Thyroid gland (tissue), 4 donors: ENCODE measurements at regions not wholly inside any gene's neighbourhood (a gene's known extent, or its start where the extent isn't known, plus 50 kb on each side); places are given as distances from the start of the nearest gene placed in this dataset.
"Not testable (repeated sequence)": the region's sequence is repeated elsewhere in the genome, so short reads cannot be mapped to it uniquely, and the experiment has no call there.

ENCODE experiments used
- DNase-seq, 2 donors: peaks; one replicate each; pipeline ENCODE4 v3.0.0-alpha.2; 2019
- H3K27ac ChIP-seq, 3 donors: fragments of 200-600 bp; sonication (generic); 1 replicate in 2 of 3; 2 replicates in 1 of 3; pipeline ENCODE4 v1.5.1; 2016 to 2019; ENCODE audit warnings: mild to moderate bottlenecking in 1 of 3, moderate library complexity in 1 of 3
- H3K27me3 ChIP-seq: fragments of 200-600 bp; sonication (generic); one replicate; pipeline ENCODE4 v1.5.1; 2019
- H3K36me3 ChIP-seq, 2 donors: fragments of 200-600 bp; sonication (generic); one replicate each; pipeline ENCODE4 v1.5.1; 2016 to 2019
- H3K4me1 ChIP-seq, 2 donors: fragments of 200-600 bp; sonication (generic); one replicate each; pipeline ENCODE4 v1.5.1; 2017 to 2019
- H3K4me3 ChIP-seq, 3 donors: fragments of 200-600 bp; sonication (generic); replicated peaks in 1 of 3; 1 replicate in 2 of 3; 2 replicates in 1 of 3; pipeline ENCODE4 v1.5.1; 2016; ENCODE audit warnings: mild to moderate bottlenecking in 1 of 3
- H3K9me3 ChIP-seq: fragments of 200-600 bp; sonication (generic); one replicate; pipeline ENCODE4 v1.5.1; 2017
- POLR2A ChIP-seq, 2 donors: fragments of 450-650 bp; IDR thresholded peaks; one replicate each; pipeline ENCODE4 v1.6.1; 2017; ENCODE audit warnings: antibody characterized with exemption in 2 of 2, mild to moderate bottlenecking in 2 of 2, moderate library complexity in 1 of 2
- WGBS, 2 donors: methylation state at CpG; one replicate each; pipeline ENCODE4 v1.1.5; 2017; 5-methylcytosine and 5-hydroxymethylcytosine counted together
- intact Hi-C: fragments of 100-400 bp; cut with DNase I; formaldehyde crosslinking; loops from one replicate; pipeline ENCODE4 v1.15.1; 2023
- TF ChIP-seq, protein P1 (sequence below), 6 experiments: fragments of 200-600 bp in 3 of 6; fragments of 450-650 bp in 3 of 6; sonication (generic) in 3 of 6; IDR thresholded peaks; one replicate each; pipeline ENCODE4 v1.5.1; 2016 to 2019; ENCODE audit warnings: antibody characterized with exemption in 6 of 6, mild to moderate bottlenecking in 2 of 6, inconsistent platforms in 1 of 6, moderate library complexity in 1 of 6

DNA sequence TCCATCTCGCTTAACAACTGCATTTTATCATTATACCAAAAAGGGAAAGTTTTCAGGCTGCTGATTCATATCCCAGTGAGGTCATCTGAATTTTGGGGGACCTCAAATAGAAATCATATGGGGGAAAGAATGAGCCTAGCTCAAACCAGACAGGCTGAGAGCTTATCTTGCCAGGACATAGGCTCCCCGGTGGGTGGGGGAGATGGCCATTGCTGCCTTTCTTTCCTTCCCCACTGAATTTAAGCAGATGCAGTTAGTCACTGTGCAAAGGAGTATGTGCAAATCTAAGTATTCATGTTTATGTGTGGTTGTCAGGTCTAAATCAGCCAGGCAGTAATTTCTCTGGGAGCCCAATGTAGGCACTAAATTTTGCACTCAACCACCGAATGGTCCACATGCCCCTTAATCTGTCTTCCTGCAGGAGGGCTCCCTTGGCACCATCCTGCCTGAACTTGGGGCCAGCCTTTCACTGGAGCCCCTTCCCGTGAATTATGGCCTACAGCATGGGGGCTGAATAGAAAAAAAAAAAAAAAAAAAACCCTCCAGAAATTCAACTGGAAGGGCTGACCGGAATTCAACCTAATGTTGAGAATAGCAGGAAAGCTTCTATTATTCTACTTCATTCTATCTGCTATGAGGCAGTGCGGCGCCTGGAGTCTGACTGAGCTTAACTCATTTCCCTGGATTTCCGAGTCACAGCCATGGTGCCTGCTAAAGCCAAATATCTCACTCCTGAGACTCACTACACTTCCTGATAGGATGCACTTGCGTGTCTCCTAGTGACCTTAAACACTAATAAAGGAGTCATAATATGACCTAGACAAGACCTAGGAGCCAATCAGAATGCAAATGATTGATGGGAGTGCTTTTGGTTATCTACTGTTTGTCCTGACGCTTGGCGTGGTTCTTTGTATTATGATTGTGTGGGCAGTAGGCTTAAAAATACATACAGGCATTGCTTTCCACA is 161.5 kb upstream of the HEY2 start:
- TF ChIP-seq POLR2A (IDR thresholded peaks at IDR 0.05) = no peak
- TF ChIP-seq, protein P1, sequence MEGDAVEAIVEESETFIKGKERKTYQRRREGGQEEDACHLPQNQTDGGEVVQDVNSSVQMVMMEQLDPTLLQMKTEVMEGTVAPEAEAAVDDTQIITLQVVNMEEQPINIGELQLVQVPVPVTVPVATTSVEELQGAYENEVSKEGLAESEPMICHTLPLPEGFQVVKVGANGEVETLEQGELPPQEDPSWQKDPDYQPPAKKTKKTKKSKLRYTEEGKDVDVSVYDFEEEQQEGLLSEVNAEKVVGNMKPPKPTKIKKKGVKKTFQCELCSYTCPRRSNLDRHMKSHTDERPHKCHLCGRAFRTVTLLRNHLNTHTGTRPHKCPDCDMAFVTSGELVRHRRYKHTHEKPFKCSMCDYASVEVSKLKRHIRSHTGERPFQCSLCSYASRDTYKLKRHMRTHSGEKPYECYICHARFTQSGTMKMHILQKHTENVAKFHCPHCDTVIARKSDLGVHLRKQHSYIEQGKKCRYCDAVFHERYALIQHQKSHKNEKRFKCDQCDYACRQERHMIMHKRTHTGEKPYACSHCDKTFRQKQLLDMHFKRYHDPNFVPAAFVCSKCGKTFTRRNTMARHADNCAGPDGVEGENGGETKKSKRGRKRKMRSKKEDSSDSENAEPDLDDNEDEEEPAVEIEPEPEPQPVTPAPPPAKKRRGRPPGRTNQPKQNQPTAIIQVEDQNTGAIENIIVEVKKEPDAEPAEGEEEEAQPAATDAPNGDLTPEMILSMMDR (IDR thresholded peaks at IDR 0.05) = no peak

DNA sequence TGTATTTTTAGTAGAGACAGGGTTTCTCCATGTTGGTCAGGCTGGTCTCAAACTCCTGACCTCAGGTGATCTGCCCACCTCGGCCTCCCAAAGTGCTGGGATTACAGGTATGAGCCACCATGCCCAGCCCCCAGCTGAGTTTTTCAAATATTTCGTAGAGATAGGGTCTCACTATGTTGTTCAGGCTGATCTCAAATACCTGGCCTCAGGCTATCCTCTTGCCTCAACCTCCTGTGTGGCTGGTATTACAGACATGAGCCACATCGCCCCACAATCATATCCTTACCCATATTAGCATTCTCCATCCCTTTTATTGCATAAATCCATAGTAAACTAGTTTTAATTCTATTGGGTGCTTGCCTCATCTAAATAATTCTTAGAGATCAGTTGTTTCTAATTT is 157.6 kb upstream of the HEY2 start:
- intact Hi-C loops, H3K36me3 ChIP-seq, H3K27me3 ChIP-seq, H3K9me3 ChIP-seq, H3K4me3 ChIP-seq, H3K27ac ChIP-seq, DNase-seq: not testable (repeated sequence)
- peaks cover 0 to 12% of the 10 kb centered on the region in 2 donors for H3K4me1 ChIP-seq
- WGBS, 2 donors = 92 to 97% methylated on average over 3 of the region's 3 CpGs

More for the DNA sequence above, 161.5 kb upstream of the HEY2 start:
- no peaks in the 10 kb centered on the region for H3K27me3 ChIP-seq
- no peaks in the 10 kb centered on the region for H3K9me3 ChIP-seq
- no peaks in the 10 kb centered on the region for H3K36me3 ChIP-seq
- no peaks in the 10 kb centered on the region for H3K4me1 ChIP-seq
- no peak overlapping the region for H3K27ac ChIP-seq
- H3K4me3 ChIP-seq = no peak overlapping the region
- no peak for DNase-seq
- 79 to 84% methylated on average over 11 of the region's 11 CpGs for WGBS, 2 donors
- intact Hi-C loops = no loop called here

DNA sequence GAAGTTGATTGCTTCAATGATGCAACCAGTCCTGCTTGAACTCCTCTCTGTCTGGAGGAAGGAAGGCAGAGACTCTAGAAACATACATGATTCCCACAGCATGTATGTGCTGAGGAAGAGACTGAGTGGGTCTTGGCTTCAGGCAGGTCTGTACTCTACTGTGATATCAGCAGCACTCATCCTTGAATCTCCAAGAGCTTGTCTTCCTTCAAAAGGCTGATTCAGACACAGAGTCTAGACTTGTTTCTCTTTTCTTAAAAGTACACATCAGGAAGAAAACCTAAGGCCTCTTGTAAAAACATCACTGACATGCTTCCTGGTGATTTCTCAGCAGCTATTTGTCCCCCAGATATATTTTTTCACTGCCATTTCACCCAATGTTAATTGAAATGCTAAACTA is 155.7 kb upstream of the HEY2 start:
- TF ChIP-seq, protein P1 (IDR thresholded peaks at IDR 0.05) = no peak
- no peak for TF ChIP-seq POLR2A (IDR thresholded peaks at IDR 0.05)
- H3K4me1 ChIP-seq = peaks cover 9 to 23% of the 10 kb centered on the region in 2 donors
- H3K36me3 ChIP-seq = no peaks in the 10 kb centered on the region
- H3K27me3 ChIP-seq = no peaks in the 10 kb centered on the region
- no peak for DNase-seq
- no peak overlapping the region for H3K27ac ChIP-seq
- no peak overlapping the region for H3K4me3 ChIP-seq
- intact Hi-C loops = no loop called here
- H3K9me3 ChIP-seq = no peaks in the 10 kb centered on the region

DNA sequence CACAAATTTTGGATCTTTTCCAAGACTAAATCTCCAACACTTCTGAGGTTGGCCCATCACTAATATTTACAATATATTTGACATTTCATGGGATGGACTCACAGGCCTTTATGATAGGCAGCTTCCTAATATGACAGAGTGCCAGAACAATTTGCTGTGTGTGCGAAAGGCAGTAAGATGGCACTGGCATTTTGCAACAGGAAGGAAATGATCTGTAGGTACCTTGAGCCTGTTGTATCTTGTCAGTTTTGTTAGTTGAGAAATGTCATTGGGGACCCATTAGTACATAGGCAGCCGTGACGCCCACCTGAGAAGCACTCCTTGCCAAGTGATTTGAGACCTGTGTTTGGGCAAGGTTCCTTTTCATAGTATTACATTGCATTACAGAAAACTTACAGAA is 153.4 kb upstream of the HEY2 start:
- peaks cover 9 to 23% of the 10 kb centered on the region in 2 donors for H3K4me1 ChIP-seq
- TF ChIP-seq, protein P1 (IDR thresholded peaks at IDR 0.05) = no peak
- TF ChIP-seq POLR2A (IDR thresholded peaks at IDR 0.05) = no peak
- no peaks in the 10 kb centered on the region for H3K27me3 ChIP-seq
- H3K27ac ChIP-seq = no peak overlapping the region
- H3K36me3 ChIP-seq = no peaks in the 10 kb centered on the region
- no peak for DNase-seq
- no peak overlapping the region for H3K4me3 ChIP-seq
- 71 to 85% methylated on average over 3 of the region's 3 CpGs for whole genome bisulfite sequencing, 2 donors
- H3K9me3 ChIP-seq = no peaks in the 10 kb centered on the region
- intact Hi-C loops = no loop called here

DNA sequence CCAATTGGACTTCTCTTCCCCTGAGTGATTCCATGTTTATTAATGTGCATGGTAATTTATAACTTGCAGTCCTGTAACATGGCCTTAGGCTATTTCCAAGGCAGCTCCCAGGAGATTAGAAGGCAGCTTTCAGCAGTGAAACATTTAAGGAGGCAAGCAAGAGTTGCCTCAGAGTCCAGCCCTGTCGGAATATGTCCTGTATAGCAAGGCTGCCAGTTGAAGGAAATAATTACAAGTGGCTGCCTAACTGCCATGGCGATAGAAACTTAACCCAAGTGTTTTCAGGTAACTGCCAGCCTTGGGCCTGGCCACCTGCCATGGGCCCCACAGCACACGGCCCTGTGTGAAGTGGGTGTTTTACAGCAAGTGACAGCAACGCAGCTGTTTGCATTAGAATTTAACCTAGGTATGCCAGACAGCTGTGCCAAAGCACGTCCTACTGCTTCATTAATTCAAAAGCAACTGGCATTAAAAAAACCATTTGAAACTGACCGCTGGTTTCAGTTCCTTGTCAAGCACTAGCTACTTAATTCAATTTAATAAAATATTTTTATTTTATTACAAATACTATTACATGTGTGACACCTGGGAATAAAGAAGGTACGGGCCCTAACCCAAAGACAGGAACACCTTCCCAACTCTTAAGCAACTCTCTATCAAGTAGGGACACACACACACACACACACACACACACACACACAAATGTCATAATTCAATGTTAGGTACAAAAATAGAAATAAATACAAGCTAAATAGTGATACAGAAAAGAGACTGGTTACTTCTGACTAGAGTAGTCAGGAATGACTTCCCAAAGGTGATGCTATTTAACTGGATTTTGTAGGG is 151.8 kb upstream of the HEY2 start:
- DNase-seq = peak; percentile 73 to 81
- H3K4me1 ChIP-seq = peaks cover 9 to 23% of the 10 kb centered on the region in 2 donors
- H3K27me3 ChIP-seq = no peaks in the 10 kb centered on the region
- H3K27ac ChIP-seq = peak overlapping the region; percentile 2 to 75 (median 45)
- H3K9me3 ChIP-seq = no peaks in the 10 kb centered on the region
- no peak overlapping the region for H3K4me3 ChIP-seq
- no peaks in the 10 kb centered on the region for H3K36me3 ChIP-seq
- 38 to 39% methylated on average over 7 of the region's 7 CpGs for WGBS, 2 donors
- TF ChIP-seq, protein P1 (IDR thresholded peaks at IDR 0.05) = peak in 4 of 6 experiments; percentile 7 to 31 (median 17)
- TF ChIP-seq POLR2A (IDR thresholded peaks at IDR 0.05) = no peak
- intact Hi-C loops = no loop called here
